ENCODE measurements at regions not wholly inside any gene's neighbourhood (a gene's known extent, or its start where the extent isn't known, plus 50 kb on each side); places are given as distances from the start of the nearest gene placed in this dataset.

DNA sequence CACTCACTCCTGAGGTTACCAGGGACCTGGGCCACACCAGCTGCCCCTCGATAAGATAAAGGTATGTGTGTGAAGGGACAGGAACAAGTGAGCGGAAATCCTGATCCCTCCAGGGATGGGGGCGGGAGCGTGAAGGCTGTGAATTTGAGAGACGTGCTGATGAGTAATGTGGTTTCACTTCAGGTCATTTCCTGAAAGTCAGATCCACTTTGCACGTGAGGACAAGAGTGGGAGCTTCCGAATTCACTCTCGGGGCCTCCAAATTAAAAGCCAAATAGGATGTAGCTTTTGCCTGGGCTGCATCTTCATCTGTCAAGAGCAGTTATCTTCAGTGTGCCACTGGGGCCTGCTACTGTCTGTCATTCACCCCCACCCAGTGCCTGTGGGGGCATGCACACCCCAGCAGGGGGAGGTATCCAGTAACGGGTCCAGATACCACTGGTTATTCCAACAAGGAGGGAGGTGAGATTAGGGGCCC, 87.4 kb upstream of the LHX1 start:
- TF ChIP-seq, protein P1, sequence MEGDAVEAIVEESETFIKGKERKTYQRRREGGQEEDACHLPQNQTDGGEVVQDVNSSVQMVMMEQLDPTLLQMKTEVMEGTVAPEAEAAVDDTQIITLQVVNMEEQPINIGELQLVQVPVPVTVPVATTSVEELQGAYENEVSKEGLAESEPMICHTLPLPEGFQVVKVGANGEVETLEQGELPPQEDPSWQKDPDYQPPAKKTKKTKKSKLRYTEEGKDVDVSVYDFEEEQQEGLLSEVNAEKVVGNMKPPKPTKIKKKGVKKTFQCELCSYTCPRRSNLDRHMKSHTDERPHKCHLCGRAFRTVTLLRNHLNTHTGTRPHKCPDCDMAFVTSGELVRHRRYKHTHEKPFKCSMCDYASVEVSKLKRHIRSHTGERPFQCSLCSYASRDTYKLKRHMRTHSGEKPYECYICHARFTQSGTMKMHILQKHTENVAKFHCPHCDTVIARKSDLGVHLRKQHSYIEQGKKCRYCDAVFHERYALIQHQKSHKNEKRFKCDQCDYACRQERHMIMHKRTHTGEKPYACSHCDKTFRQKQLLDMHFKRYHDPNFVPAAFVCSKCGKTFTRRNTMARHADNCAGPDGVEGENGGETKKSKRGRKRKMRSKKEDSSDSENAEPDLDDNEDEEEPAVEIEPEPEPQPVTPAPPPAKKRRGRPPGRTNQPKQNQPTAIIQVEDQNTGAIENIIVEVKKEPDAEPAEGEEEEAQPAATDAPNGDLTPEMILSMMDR (IDR thresholded peaks at IDR 0.05) = no peak
- no peak for TF ChIP-seq ZFX (IDR thresholded peaks at IDR 0.05; ENCODE audit: borderline replicate concordance)
